Activated naive CD8-positive, alpha-beta T cell (primary cell): ENCODE measurements at regions not wholly inside any gene's neighbourhood (a gene's known extent, or its start where the extent isn't known, plus 50 kb on each side); places are given as distances from the start of the nearest gene placed in this dataset.

ENCODE experiments used
- H3K27ac Mint-ChIP-seq: one replicate; pipeline ENCODE4 v1.8.0; 2021; ENCODE audit warnings: mixed read lengths
- H3K27me3 Mint-ChIP-seq: one replicate; pipeline ENCODE4 v1.8.0; 2021; ENCODE audit warnings: mixed read lengths
- H3K36me3 Mint-ChIP-seq: one replicate; pipeline ENCODE4 v1.8.0; 2021; ENCODE audit warnings: mixed read lengths
- H3K4me1 Mint-ChIP-seq: one replicate; pipeline ENCODE4 v1.8.0; 2021; ENCODE audit warnings: low read depth, mixed read lengths
- H3K4me3 Mint-ChIP-seq: one replicate; pipeline ENCODE4 v1.8.0; 2021; ENCODE audit warnings: mild to moderate bottlenecking, mixed read lengths
- H3K9me3 Mint-ChIP-seq: one replicate; pipeline ENCODE4 v1.8.0; 2021; ENCODE audit warnings: low read depth, mixed read lengths

- Mint-ChIP-seq H3K4me1 (no peaks in the 10 kb centered on the region), H3K27me3 (no peaks in the 10 kb centered on the region), H3K9me3 (no peaks in the 10 kb centered on the region), H3K27ac (no peak overlapping the region), H3K4me3 (no peak overlapping the region), H3K36me3 (no peaks in the 10 kb centered on the region)
These were observed 498.2 kb upstream of the TCF4 start for GRCh38 chr18:56086176-56086575.

DNA sequence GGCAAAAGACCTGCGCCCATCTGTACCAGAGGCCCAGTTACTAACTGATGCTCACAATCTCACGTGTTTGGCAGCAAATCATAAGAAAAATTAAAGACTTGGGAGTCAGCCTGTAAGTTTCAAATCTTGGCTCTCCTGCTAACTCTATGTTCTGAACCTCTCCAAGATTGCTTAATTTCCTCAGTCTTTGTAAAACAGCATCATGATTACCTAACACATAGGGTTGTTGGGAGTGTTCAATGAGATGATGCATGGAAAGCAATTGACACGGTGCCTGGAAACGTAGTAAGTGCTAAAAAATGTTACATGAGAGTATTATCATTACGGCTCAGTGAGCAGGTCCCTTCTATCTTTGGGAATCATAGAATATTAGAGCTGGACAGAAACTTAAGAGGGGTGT is 497.6 kb upstream of the TCF4 start:
- H3K27ac Mint-ChIP-seq = no peak overlapping the region
- no peak overlapping the region for H3K4me3 Mint-ChIP-seq

DNA sequence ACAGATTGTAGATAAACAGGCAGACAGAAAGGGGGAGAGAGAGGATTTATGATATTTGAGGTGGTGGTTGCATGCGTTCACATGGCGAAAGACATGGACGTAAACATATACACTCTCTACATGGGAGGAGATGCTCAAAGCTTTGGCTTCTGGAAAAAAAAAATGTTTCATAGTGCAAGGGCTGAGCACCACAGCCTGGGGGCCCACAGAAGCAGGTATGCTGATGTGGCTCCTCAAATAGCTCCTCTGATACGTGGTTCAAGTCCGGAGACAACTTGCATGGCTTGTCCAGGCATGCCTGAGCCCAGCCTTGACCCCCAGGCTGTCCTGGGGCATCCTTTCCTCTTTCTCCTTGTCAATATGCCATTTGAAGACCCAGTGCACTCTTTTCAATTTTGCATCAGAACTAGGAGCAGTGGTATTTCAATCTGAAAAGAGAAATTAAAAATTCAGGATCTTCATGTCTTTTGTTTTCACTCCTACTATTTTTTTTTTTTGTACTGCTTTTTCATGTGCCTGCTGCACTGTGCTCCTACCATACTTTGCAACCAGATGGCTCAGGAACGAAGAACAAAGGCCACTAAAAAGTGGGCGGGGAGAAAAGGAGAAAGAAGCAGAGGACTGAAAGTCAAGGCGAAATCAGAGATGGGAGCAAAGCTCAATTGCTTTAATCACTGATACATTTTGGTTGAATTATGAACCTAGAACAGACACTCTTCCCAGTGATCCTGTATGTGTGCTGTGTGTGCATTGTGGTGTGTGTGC is 495.7 kb upstream of the TCF4 start:
- Mint-ChIP-seq H3K36me3 (no peaks in the 10 kb centered on the region), H3K27ac (no peak overlapping the region), H3K27me3 (no peaks in the 10 kb centered on the region), H3K9me3 (no peaks in the 10 kb centered on the region), H3K4me3 (no peak overlapping the region), H3K4me1 (no peaks in the 10 kb centered on the region)

More for the DNA sequence above, 497.6 kb upstream of the TCF4 start:
- no peaks in the 10 kb centered on the region for H3K27me3 Mint-ChIP-seq
- H3K36me3 Mint-ChIP-seq = no peaks in the 10 kb centered on the region
- no peaks in the 10 kb centered on the region for H3K9me3 Mint-ChIP-seq
- H3K4me1 Mint-ChIP-seq = no peaks in the 10 kb centered on the region

GRCh38 chr18:56083097-56083521 is 495.1 kb upstream of the TCF4 start:
- Mint-ChIP-seq H3K36me3 (no peaks in the 10 kb centered on the region), H3K4me3 (no peak overlapping the region), H3K27ac (no peak overlapping the region), H3K4me1 (no peaks in the 10 kb centered on the region), H3K27me3 (no peaks in the 10 kb centered on the region), H3K9me3 (no peaks in the 10 kb centered on the region)

GRCh38 chr18:56076723-56077122 is 488.7 kb upstream of the TCF4 start:
- H3K36me3 Mint-ChIP-seq = no peaks in the 10 kb centered on the region
- H3K27ac Mint-ChIP-seq = no peak overlapping the region
- no peaks in the 10 kb centered on the region for H3K9me3 Mint-ChIP-seq
- H3K4me3 Mint-ChIP-seq = no peak overlapping the region
- no peaks in the 10 kb centered on the region for H3K4me1 Mint-ChIP-seq
- no peaks in the 10 kb centered on the region for H3K27me3 Mint-ChIP-seq

GRCh38 chr18:56068701-56069100 is 480.7 kb upstream of the TCF4 start:
- H3K9me3 Mint-ChIP-seq = no peaks in the 10 kb centered on the region
- H3K4me3 Mint-ChIP-seq = no peak overlapping the region
- H3K27ac Mint-ChIP-seq = no peak overlapping the region
- no peaks in the 10 kb centered on the region for H3K36me3 Mint-ChIP-seq
- peaks cover 1% of the 10 kb centered on the region for H3K27me3 Mint-ChIP-seq
- no peaks in the 10 kb centered on the region for H3K4me1 Mint-ChIP-seq

GRCh38 chr18:56067969-56068671 is 480.1 kb upstream of the TCF4 start:
- H3K4me3 Mint-ChIP-seq = no peak overlapping the region
- peaks cover 1% of the 10 kb centered on the region for H3K27me3 Mint-ChIP-seq
- H3K36me3 Mint-ChIP-seq = no peaks in the 10 kb centered on the region
- no peaks in the 10 kb centered on the region for H3K4me1 Mint-ChIP-seq
- H3K27ac Mint-ChIP-seq = no peak overlapping the region
- no peaks in the 10 kb centered on the region for H3K9me3 Mint-ChIP-seq

GRCh38 chr18:56067214-56067894 is 479.4 kb upstream of the TCF4 start:
- H3K27me3 Mint-ChIP-seq = peaks cover 1% of the 10 kb centered on the region
- no peak overlapping the region for H3K27ac Mint-ChIP-seq
- H3K9me3 Mint-ChIP-seq = no peaks in the 10 kb centered on the region
- no peak overlapping the region for H3K4me3 Mint-ChIP-seq
- H3K4me1 Mint-ChIP-seq = no peaks in the 10 kb centered on the region
- no peaks in the 10 kb centered on the region for H3K36me3 Mint-ChIP-seq

DNA sequence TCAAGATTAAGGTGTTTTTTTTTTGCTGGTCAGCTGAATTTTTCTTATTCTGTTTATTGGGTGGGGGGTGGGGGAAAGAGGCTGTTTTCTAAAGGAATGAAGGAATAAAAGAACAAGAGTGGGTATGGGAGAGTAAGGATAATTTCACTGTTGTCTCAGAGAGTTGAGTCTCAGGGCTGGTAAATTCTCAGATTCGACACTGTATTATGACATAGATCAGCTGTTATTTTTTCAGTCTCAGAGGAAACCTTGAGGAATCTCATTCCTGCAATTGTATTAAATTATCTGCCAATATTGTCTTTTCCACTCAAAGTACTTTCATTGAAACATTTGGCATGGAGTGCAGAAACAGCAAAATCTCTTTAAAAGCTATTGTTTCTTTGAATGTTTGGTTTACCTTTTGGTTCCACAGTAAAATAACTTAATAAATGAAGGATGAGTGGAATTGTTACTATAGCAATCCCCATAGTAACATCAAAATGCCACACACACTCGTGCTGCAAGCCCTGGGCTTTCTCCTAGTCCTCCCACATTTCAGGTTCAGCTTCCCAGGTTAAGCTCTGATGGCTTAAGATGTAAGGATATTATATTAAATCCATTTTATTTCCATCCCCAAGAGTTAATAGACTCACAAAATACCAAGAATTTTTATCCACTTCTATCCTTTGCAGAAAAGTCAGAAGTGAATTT is 478.7 kb upstream of the TCF4 start:
- no peaks in the 10 kb centered on the region for H3K4me1 Mint-ChIP-seq
- no peak overlapping the region for H3K27ac Mint-ChIP-seq
- H3K36me3 Mint-ChIP-seq = no peaks in the 10 kb centered on the region

DNA sequence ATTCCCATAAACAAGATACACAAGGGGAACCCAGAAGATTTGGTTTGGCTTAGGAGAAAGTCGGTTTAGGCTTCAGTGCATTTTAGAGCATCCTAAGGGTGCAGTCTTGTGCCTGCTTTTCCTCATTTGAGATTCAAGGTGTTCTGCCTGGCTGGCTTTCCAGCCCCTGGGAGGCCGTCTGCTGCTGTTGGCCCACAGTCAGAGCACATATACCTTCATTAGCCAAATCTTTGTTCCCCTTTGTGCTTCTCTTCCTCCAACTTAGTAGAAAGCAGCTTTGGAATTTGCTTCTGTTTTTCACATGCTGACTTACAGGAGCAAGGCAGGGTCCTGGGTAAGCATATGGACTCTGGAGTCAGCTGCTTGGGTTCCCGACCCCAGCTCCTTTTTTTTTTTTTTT is 477.1 kb upstream of the TCF4 start:
- H3K27me3 Mint-ChIP-seq = peaks cover 1% of the 10 kb centered on the region
- H3K4me3 Mint-ChIP-seq = no peak overlapping the region
- H3K4me1 Mint-ChIP-seq = no peaks in the 10 kb centered on the region
- no peak overlapping the region for H3K27ac Mint-ChIP-seq
- H3K36me3 Mint-ChIP-seq = no peaks in the 10 kb centered on the region
- H3K9me3 Mint-ChIP-seq = no peaks in the 10 kb centered on the region

More for the DNA sequence above, 478.7 kb upstream of the TCF4 start:
- Mint-ChIP-seq H3K9me3 (no peaks in the 10 kb centered on the region), H3K4me3 (no peak overlapping the region), H3K27me3 (peaks cover 1% of the 10 kb centered on the region)

DNA sequence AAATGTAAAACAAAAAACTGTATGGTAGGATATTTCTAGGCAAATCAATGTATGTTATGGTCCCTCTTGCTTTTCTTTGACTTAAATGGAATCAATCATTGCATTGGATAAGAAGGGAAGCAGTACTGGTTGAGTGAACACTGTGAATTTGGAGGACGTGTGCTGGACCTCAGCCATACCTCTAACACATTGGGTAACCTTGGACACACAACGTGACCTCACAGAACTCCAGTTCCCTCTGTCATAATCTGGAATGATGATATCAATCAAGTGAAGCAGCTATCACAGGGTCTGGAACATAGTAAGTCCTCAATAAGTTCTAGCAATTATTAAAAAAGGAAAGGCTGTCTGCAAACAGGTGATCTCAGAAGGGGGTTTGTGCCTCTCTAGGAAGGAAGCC is 474.9 kb upstream of the TCF4 start:
- Mint-ChIP-seq H3K27ac (no peak overlapping the region), H3K27me3 (no peaks in the 10 kb centered on the region), H3K4me1 (no peaks in the 10 kb centered on the region), H3K4me3 (no peak overlapping the region), H3K36me3 (no peaks in the 10 kb centered on the region), H3K9me3 (no peaks in the 10 kb centered on the region)

GRCh38 chr18:56060967-56061541 is 473.1 kb upstream of the TCF4 start:
- Mint-ChIP-seq H3K9me3 (no peaks in the 10 kb centered on the region), H3K27ac (no peak overlapping the region), H3K27me3 (no peaks in the 10 kb centered on the region), H3K4me1 (no peaks in the 10 kb centered on the region), H3K4me3 (no peak overlapping the region), H3K36me3 (no peaks in the 10 kb centered on the region)

- no peaks in the 10 kb centered on the region for H3K4me1 Mint-ChIP-seq
- H3K36me3 Mint-ChIP-seq = no peaks in the 10 kb centered on the region
- no peak overlapping the region for H3K4me3 Mint-ChIP-seq
These were observed 464.2 kb upstream of the TCF4 start for GRCh38 chr18:56052202-56052601.

GRCh38 chr18:56044239-56044638 is 456.2 kb upstream of the TCF4 start:
- H3K36me3 Mint-ChIP-seq = no peaks in the 10 kb centered on the region
- peaks cover 2% of the 10 kb centered on the region for H3K27me3 Mint-ChIP-seq
- H3K4me1 Mint-ChIP-seq = no peaks in the 10 kb centered on the region
- H3K4me3 Mint-ChIP-seq = no peak overlapping the region
- H3K9me3 Mint-ChIP-seq = peaks cover 11% of the 10 kb centered on the region
- H3K27ac Mint-ChIP-seq = no peak overlapping the region

More at GRCh38 chr18:56052202-56052601, 464.2 kb upstream of the TCF4 start:
- Mint-ChIP-seq H3K27ac (no peak overlapping the region), H3K9me3 (peaks cover 11% of the 10 kb centered on the region), H3K27me3 (peaks cover 2% of the 10 kb centered on the region)
